Neural cell (in vitro differentiated cells): ENCODE measurements at regions not wholly inside any gene's neighbourhood (a gene's known extent, or its start where the extent isn't known, plus 50 kb on each side); places are given as distances from the start of the nearest gene placed in this dataset.

Experiments used
- H2AFZ ChIP-seq: fragments of 200-600, 300-800 bp; sonication (generic), shearing (Covaris generic); 2 replicates; pipeline ENCODE4 v1.6.0; 2014; ENCODE audit warnings: low read depth, mild to moderate bottlenecking, antibody characterized with exemption, low read length, moderate library complexity
- H3F3A ChIP-seq: fragments of 200-600 bp; shearing (Covaris generic); 2 replicates; pipeline ENCODE4 v1.6.1; 2016; ENCODE audit warnings: mild to moderate bottlenecking, moderate library complexity, mixed read lengths, antibody characterized with exemption, low read length; ENCODE audit not compliant: insufficient read depth, poor library complexity, severe bottlenecking
- H3K27ac ChIP-seq: fragments of 200-600, 300-800 bp; sonication (generic), shearing (Covaris generic); 2 replicates; pipeline ENCODE4 v1.5.1; 2014; ENCODE audit warnings: mild to moderate bottlenecking, low read length, moderate library complexity
- H3K27me3 ChIP-seq: fragments of 300-800, 200-600 bp; sonication (generic), shearing (Covaris generic); 2 replicates; pipeline ENCODE4 v1.6.0; 2014; ENCODE audit warnings: mild to moderate bottlenecking, low read depth, low read length, moderate library complexity; ENCODE audit not compliant: insufficient read depth
- H3K36me3 ChIP-seq: fragments of 300-800, 200-600 bp; sonication (generic), shearing (Covaris generic); 2 replicates; pipeline ENCODE4 v1.5.1; 2014; ENCODE audit warnings: mild to moderate bottlenecking, antibody characterized with exemption, low read length, moderate library complexity; ENCODE audit not compliant: insufficient read depth
- H3K4me2 ChIP-seq: fragments of 300-800, 200-600 bp; sonication (generic), shearing (Covaris generic); 2 replicates; pipeline ENCODE4 v1.6.0; 2014; ENCODE audit warnings: mild to moderate bottlenecking, low read length
- H3K4me3 ChIP-seq: fragments of 300-800, 200-600 bp; sonication (generic), shearing (Covaris generic); 2 replicates; pipeline ENCODE4 v1.5.1; 2014; ENCODE audit warnings: mild to moderate bottlenecking, low read length, moderate library complexity
- H3K79me2 ChIP-seq: fragments of 200-600 bp; shearing (Covaris generic); replicated peaks from 2 replicates; pipeline ENCODE4 v1.6.0; 2014; ENCODE audit warnings: mild to moderate bottlenecking, low read length, moderate library complexity; ENCODE audit not compliant: insufficient read depth
- H3K9ac ChIP-seq: fragments of 300-800, 200-600 bp; sonication (generic), shearing (Covaris generic); 2 replicates; pipeline ENCODE4 v1.6.1; 2016; ENCODE audit warnings: mild to moderate bottlenecking, low read length, mixed read lengths
- H3K9me2 ChIP-seq: fragments of 200-600 bp; shearing (Covaris generic); 2 replicates; pipeline ENCODE4 v1.6.1; 2016; ENCODE audit warnings: mild to moderate bottlenecking, low read length, mixed read lengths; ENCODE audit not compliant: insufficient read depth
- H3K9me3 ChIP-seq: fragments of 200-600, 300-800 bp; sonication (generic), shearing (Covaris generic); 2 replicates; pipeline ENCODE4 v1.6.1; 2016; ENCODE audit warnings: mild to moderate bottlenecking, mixed run types, low read length, moderate library complexity, mixed read lengths
- H4K20me1 ChIP-seq: fragments of 200-600 bp; shearing (Covaris generic); 2 replicates; pipeline ENCODE4 v1.6.1; 2016; ENCODE audit warnings: mild to moderate bottlenecking, mixed run types; ENCODE audit not compliant: insufficient read depth
- CTCF ChIP-seq: fragments of 450-650 bp; IDR thresholded peaks from 2 replicates; pipeline ENCODE4 v1.5.1; 2014; ENCODE audit warnings: antibody characterized with exemption, mild to moderate bottlenecking, moderate library complexity; ENCODE audit not compliant: poor library complexity, severe bottlenecking
- EP300 ChIP-seq: fragments of 450-650 bp; conservative IDR thresholded peaks from 2 replicates; pipeline ENCODE4 v1.6.1; 2014; ENCODE audit warnings: antibody characterized with exemption, mild to moderate bottlenecking, moderate library complexity; ENCODE audit not compliant: poor library complexity, severe bottlenecking
- EZH2 ChIP-seq: fragments of 200-600, 300-800 bp; shearing (Covaris generic), sonication (generic); IDR thresholded peaks from 2 replicates; pipeline ENCODE4 v1.6.1; 2014; ENCODE audit warnings: antibody characterized with exemption, low read length, borderline replicate concordance, mild to moderate bottlenecking; ENCODE audit not compliant: insufficient read depth, poor library complexity, severe bottlenecking
- MXI1 ChIP-seq: fragments of 450-650 bp; conservative IDR thresholded peaks from 2 replicates; pipeline ENCODE4 v1.6.1; 2014; ENCODE audit warnings: antibody characterized with exemption, mild to moderate bottlenecking; ENCODE audit not compliant: poor library complexity, severe bottlenecking
- POLR2AphosphoS5 ChIP-seq: IDR thresholded peaks from 2 replicates; pipeline ENCODE4 v1.6.1; 2012
- RAD21 ChIP-seq: fragments of 450-650 bp; conservative IDR thresholded peaks from 2 replicates; pipeline ENCODE4 v1.6.1; 2014; ENCODE audit warnings: antibody characterized with exemption, mild to moderate bottlenecking, moderate library complexity
- SMC3 ChIP-seq: fragments of 450-650 bp; conservative IDR thresholded peaks from 2 replicates; pipeline ENCODE4 v1.6.1; 2014; ENCODE audit warnings: antibody characterized with exemption, mild to moderate bottlenecking, moderate library complexity; ENCODE audit not compliant: poor library complexity
- TAF1 ChIP-seq: IDR thresholded peaks from 2 replicates; pipeline ENCODE4 v1.6.1; 2012; ENCODE audit warnings: low read depth
- TF ChIP-seq, protein P1 (sequence below): IDR thresholded peaks from 2 replicates; pipeline ENCODE4 v1.6.1; 2012; ENCODE audit warnings: borderline replicate concordance

- no peak overlapping the region for H3K27ac ChIP-seq
- H3K27me3 ChIP-seq: no peaks in the 10 kb centered on the region
- no peaks in the 10 kb centered on the region for H3K9me3 ChIP-seq
- H3K79me2 ChIP-seq: no peaks in the 10 kb centered on the region
- no peak overlapping the region for H3K4me2 ChIP-seq
- no peaks in the 10 kb centered on the region for H3F3A ChIP-seq
- no peaks in the 10 kb centered on the region for H4K20me1 ChIP-seq
- no peak overlapping the region for H3K9ac ChIP-seq
- no peak overlapping the region for H2AFZ ChIP-seq
- H3K9me2 ChIP-seq: no peaks in the 10 kb centered on the region
- H3K36me3 ChIP-seq: no peaks in the 10 kb centered on the region
- no peak overlapping the region for H3K4me3 ChIP-seq
- TF ChIP-seq CTCF: no peak
- TF ChIP-seq RAD21: no peak
- TF ChIP-seq TAF1: no peak
- TF ChIP-seq SMC3: no peak
- TF ChIP-seq, protein P1, sequence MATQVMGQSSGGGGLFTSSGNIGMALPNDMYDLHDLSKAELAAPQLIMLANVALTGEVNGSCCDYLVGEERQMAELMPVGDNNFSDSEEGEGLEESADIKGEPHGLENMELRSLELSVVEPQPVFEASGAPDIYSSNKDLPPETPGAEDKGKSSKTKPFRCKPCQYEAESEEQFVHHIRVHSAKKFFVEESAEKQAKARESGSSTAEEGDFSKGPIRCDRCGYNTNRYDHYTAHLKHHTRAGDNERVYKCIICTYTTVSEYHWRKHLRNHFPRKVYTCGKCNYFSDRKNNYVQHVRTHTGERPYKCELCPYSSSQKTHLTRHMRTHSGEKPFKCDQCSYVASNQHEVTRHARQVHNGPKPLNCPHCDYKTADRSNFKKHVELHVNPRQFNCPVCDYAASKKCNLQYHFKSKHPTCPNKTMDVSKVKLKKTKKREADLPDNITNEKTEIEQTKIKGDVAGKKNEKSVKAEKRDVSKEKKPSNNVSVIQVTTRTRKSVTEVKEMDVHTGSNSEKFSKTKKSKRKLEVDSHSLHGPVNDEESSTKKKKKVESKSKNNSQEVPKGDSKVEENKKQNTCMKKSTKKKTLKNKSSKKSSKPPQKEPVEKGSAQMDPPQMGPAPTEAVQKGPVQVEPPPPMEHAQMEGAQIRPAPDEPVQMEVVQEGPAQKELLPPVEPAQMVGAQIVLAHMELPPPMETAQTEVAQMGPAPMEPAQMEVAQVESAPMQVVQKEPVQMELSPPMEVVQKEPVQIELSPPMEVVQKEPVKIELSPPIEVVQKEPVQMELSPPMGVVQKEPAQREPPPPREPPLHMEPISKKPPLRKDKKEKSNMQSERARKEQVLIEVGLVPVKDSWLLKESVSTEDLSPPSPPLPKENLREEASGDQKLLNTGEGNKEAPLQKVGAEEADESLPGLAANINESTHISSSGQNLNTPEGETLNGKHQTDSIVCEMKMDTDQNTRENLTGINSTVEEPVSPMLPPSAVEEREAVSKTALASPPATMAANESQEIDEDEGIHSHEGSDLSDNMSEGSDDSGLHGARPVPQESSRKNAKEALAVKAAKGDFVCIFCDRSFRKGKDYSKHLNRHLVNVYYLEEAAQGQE: no peak
- TF ChIP-seq EZH2: no peak
- TF ChIP-seq MXI1: no peak
- TF ChIP-seq EP300: no peak
- no peak for TF ChIP-seq POLR2AphosphoS5
Observed at GRCh38 chr4:19945979-19946380, 305.7 kb upstream of the SLIT2 start.

DNA sequence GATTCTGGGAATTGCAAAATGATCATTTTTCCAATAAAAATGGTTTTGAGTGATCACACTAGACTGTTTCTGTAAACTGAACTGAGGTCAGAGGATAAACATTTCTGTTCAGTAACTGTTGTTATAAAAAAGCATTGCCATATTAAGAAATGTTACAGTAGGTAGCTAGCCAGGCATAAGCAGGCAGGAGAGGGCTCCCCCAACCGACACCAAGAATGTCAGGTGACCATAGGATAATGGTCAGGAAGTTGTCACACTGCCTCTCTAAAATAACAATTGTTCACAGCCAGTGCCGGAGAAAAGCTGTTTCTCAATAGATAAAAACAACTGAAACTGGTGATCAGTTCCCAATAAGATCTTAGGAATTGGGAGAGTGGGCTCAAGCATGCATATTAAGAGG, 306.2 kb upstream of the SLIT2 start:
- Histone ChIP-seq H3K27me3 (no peaks in the 10 kb centered on the region), H4K20me1 (no peaks in the 10 kb centered on the region), H3K9me2 (no peaks in the 10 kb centered on the region), H3K4me3 (no peak overlapping the region), H3K36me3 (no peaks in the 10 kb centered on the region), H3K4me2 (no peak overlapping the region), H2AFZ (no peak overlapping the region), H3K9me3 (no peaks in the 10 kb centered on the region), H3K27ac (no peak overlapping the region), H3K79me2 (no peaks in the 10 kb centered on the region), H3F3A (no peaks in the 10 kb centered on the region), H3K9ac (no peak overlapping the region)
- no peak for TF ChIP-seq EP300
- TF ChIP-seq EZH2: no peak
- no peak for TF ChIP-seq CTCF
- TF ChIP-seq, protein P1: no peak
- TF ChIP-seq MXI1: no peak
- no peak for TF ChIP-seq SMC3
- TF ChIP-seq RAD21: no peak
- TF ChIP-seq TAF1: no peak
- TF ChIP-seq POLR2AphosphoS5: no peak
